NCI-H146 (cell line): ENCODE measurements at regions not wholly inside any gene's neighbourhood (a gene's known extent, or its start where the extent isn't known, plus 50 kb on each side); places are given as distances from the start of the nearest gene placed in this dataset.
A peak's percentile ranks its signal among the peaks of the same experiment; 100 is the strongest.

Experiments used
- DNase-seq: peaks from one replicate; lab custom pipeline; 2025; lab: John Stamatoyannopoulos, UW

- DNase-seq: no peak
Measured at GRCh38 chr11:116182356-116182966, 590.3 kb downstream of the BUD13 start.

GRCh38 chr11:116180806-116181600 is 591.8 kb downstream of the BUD13 start:
- no peak for DNase-seq

- DNase-seq: no peak
Measured at GRCh38 chr11:116179401-116179800, 593.4 kb downstream of the BUD13 start.

GRCh38 chr11:116177521-116178210 is 595.1 kb downstream of the BUD13 start:
- no peak for DNase-seq

GRCh38 chr11:116176484-116177005 is 596.2 kb downstream of the BUD13 start:
- DNase-seq: no peak

- no peak for DNase-seq
Measured at GRCh38 chr11:116175707-116176106, 597.1 kb downstream of the BUD13 start.

GRCh38 chr11:116173941-116174911 is 598.6 kb downstream of the BUD13 start:
- no peak for DNase-seq

GRCh38 chr11:116173506-116173905 is 599.3 kb downstream of the BUD13 start:
- no peak for DNase-seq

GRCh38 chr11:116172851-116173250 is 599.9 kb downstream of the BUD13 start:
- DNase-seq: peak; percentile 59

- DNase-seq: no peak
Measured at GRCh38 chr11:116172156-116172555, 600.6 kb downstream of the BUD13 start.

- no peak for DNase-seq
Measured at GRCh38 chr11:116171271-116172140, 601.3 kb downstream of the BUD13 start.

GRCh38 chr11:116170526-116171120 is 602.2 kb downstream of the BUD13 start:
- DNase-seq: peak; percentile 57

- DNase-seq: no peak
Measured at GRCh38 chr11:116169776-116170175, 603.0 kb downstream of the BUD13 start.

- peak; percentile 83 for DNase-seq
Measured at GRCh38 chr11:116168459-116168787, 604.4 kb downstream of the BUD13 start.

GRCh38 chr11:116167706-116168458 is 604.9 kb downstream of the BUD13 start:
- no peak for DNase-seq

- DNase-seq: peak; percentile 31
Measured at GRCh38 chr11:116166573-116167465, 606.0 kb downstream of the BUD13 start.

GRCh38 chr11:116164843-116165242 is 607.9 kb downstream of the BUD13 start:
- DNase-seq: no peak

GRCh38 chr11:116162886-116163230 is 609.9 kb downstream of the BUD13 start:
- peak; percentile 97 for DNase-seq
